PC-3 (cell line): ENCODE measurements at regions not wholly inside any gene's neighbourhood (a gene's known extent, or its start where the extent isn't known, plus 50 kb on each side); places are given as distances from the start of the nearest gene placed in this dataset.

Source experiments
- EZH2phosphoT487 ChIP-seq: fragments of 300-600 bp; sonication (generic); IDR thresholded peaks from 2 replicates; pipeline ENCODE4 v1.6.1; 2018; ENCODE audit warnings: mild to moderate bottlenecking, antibody characterized with exemption, low read length, borderline replicate concordance
- TF ChIP-seq, protein P1 (sequence below): fragments of 300-600 bp; sonication (generic); conservative IDR thresholded peaks from 2 replicates; pipeline ENCODE4 v1.5.1; 2017; ENCODE audit warnings: antibody characterized with exemption, low read depth, mild to moderate bottlenecking, low read length

DNA sequence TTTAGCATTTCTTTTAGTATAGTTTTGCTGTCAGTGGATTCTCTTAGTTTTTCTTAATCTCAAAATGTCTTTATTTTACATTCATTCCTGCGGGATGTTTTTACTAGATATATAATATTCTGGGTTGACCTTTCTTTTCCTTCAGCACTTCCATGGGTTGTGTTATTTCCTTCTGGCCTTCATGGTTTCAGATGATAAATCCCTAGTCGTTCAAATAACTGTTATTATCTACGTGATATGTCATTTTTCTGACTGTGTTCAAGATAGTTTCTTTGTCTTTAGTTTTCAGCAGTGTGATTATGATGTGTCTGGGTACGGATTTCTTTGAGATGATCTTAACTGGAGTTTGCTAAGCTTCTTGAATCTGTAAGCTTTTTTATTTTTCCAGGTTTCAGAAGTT is 75.7 kb upstream of the ELN start:
- TF ChIP-seq EZH2phosphoT487, result no peak
- TF ChIP-seq, protein P1, sequence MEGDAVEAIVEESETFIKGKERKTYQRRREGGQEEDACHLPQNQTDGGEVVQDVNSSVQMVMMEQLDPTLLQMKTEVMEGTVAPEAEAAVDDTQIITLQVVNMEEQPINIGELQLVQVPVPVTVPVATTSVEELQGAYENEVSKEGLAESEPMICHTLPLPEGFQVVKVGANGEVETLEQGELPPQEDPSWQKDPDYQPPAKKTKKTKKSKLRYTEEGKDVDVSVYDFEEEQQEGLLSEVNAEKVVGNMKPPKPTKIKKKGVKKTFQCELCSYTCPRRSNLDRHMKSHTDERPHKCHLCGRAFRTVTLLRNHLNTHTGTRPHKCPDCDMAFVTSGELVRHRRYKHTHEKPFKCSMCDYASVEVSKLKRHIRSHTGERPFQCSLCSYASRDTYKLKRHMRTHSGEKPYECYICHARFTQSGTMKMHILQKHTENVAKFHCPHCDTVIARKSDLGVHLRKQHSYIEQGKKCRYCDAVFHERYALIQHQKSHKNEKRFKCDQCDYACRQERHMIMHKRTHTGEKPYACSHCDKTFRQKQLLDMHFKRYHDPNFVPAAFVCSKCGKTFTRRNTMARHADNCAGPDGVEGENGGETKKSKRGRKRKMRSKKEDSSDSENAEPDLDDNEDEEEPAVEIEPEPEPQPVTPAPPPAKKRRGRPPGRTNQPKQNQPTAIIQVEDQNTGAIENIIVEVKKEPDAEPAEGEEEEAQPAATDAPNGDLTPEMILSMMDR, result no peak
